C1 segment of cervical spinal cord (tissue), 14 donors: ENCODE measurements at regions not wholly inside any gene's neighbourhood (a gene's known extent, or its start where the extent isn't known, plus 50 kb on each side); places are given as distances from the start of the nearest gene placed in this dataset.
"Not testable (repeated sequence)": the region's sequence is repeated elsewhere in the genome, so short reads cannot be mapped to it uniquely, and the experiment has no call there.

Experiments used
- DNase-seq, 14 donors: peaks; one replicate each; lab custom pipeline; 2025; lab: John Stamatoyannopoulos, UW

GRCh38 chr12:4156317-4156716 is 117.2 kb upstream of the CCND2 start:
- DNase-seq: no peak

- no peak for DNase-seq
These were observed 118.8 kb upstream of the CCND2 start for GRCh38 chr12:4154672-4155225.

- no peak for DNase-seq
These were observed 120.1 kb upstream of the CCND2 start for GRCh38 chr12:4153343-4153892.

GRCh38 chr12:4152145-4152795 is 121.3 kb upstream of the CCND2 start:
- DNase-seq: no peak

- no peak for DNase-seq
These were observed 122.0 kb upstream of the CCND2 start for GRCh38 chr12:4151362-4152121.

GRCh38 chr12:4150355-4150754 is 123.2 kb upstream of the CCND2 start:
- DNase-seq: not testable (repeated sequence)

- DNase-seq: peak in 2 of 14 donors; percentile 29 to 41
These were observed 125.0 kb upstream of the CCND2 start for GRCh38 chr12:4148418-4149056.

GRCh38 chr12:4147031-4147481 is 126.5 kb upstream of the CCND2 start:
- no peak for DNase-seq

GRCh38 chr12:4145990-4146859 is 127.3 kb upstream of the CCND2 start:
- no peak for DNase-seq

GRCh38 chr12:4144676-4145075 is 128.9 kb upstream of the CCND2 start:
- DNase-seq: no peak

GRCh38 chr12:4143896-4144295 is 129.7 kb upstream of the CCND2 start:
- no peak for DNase-seq

GRCh38 chr12:4141348-4142270 is 132.0 kb upstream of the CCND2 start:
- peak in 1 of 14 donors; percentile 13 for DNase-seq

GRCh38 chr12:4140581-4141301 is 132.8 kb upstream of the CCND2 start:
- DNase-seq: no peak

- no peak for DNase-seq
These were observed 134.4 kb upstream of the CCND2 start for GRCh38 chr12:4139191-4139590.

- not testable (repeated sequence) for DNase-seq
These were observed 135.0 kb upstream of the CCND2 start for GRCh38 chr12:4138532-4138931.

- no peak for DNase-seq
These were observed 135.5 kb upstream of the CCND2 start for GRCh38 chr12:4138051-4138450.

GRCh38 chr12:4137441-4137840 is 136.1 kb upstream of the CCND2 start:
- DNase-seq: no peak

- no peak for DNase-seq
These were observed 136.5 kb upstream of the CCND2 start for GRCh38 chr12:4137015-4137414.

- DNase-seq: peak in 2 of 14 donors; percentile 13 to 42
These were observed 137.5 kb upstream of the CCND2 start for GRCh38 chr12:4135919-4136605.
